ENCODE measurements at regions not wholly inside any gene's neighbourhood (a gene's known extent, or its start where the extent isn't known, plus 50 kb on each side); places are given as distances from the start of the nearest gene placed in this dataset.

GRCh38 chr10:128877141-128877540 lies 589.9 kb upstream of the MGMT start:
- H3K4me1 ChIP-seq (ENCODE audit: control insufficient read depth in 2 of 2, insufficient read depth in 2 of 2, low read length in 2 of 2), result no peaks in the 10 kb centered on the region
- H3K27ac ChIP-seq (ENCODE audit: low read depth in 1 of 2, low read length in 1 of 2), result no peak overlapping the region
- no peaks in the 10 kb centered on the region for H3K36me3 ChIP-seq (ENCODE audit: control insufficient read depth in 2 of 2, insufficient read depth in 2 of 2, low read length in 1 of 2)
- DNase-seq (ENCODE audit: low read depth in 6 of 9, low spot score in 9 of 9), result no peak
- H3K27me3 ChIP-seq (ENCODE audit: control insufficient read depth in 2 of 2, insufficient read depth in 1 of 2, low read length in 1 of 2), result no peaks in the 10 kb centered on the region
- H3K4me3 ChIP-seq (ENCODE audit: low read length in 2 of 2), result no peak overlapping the region
- WGBS, result 89% methylated on average over 10 of the region's 10 CpGs
- no peaks in the 10 kb centered on the region for H3K9me3 ChIP-seq (ENCODE audit: control insufficient read depth in 2 of 2, insufficient read depth in 1 of 2, low read length in 1 of 2)

GRCh38 chr10:128877936-128878335 lies 589.1 kb upstream of the MGMT start:
- Histone ChIP-seq H3K9me3 (ENCODE audit: control insufficient read depth in 2 of 2, insufficient read depth in 1 of 2, low read length in 1 of 2) (no peaks in the 10 kb centered on the region), H3K27me3 (ENCODE audit: control insufficient read depth in 2 of 2, insufficient read depth in 1 of 2, low read length in 1 of 2) (no peaks in the 10 kb centered on the region), H3K36me3 (ENCODE audit: control insufficient read depth in 2 of 2, insufficient read depth in 2 of 2, low read length in 1 of 2) (no peaks in the 10 kb centered on the region), H3K27ac (ENCODE audit: low read depth in 1 of 2, low read length in 1 of 2) (no peak overlapping the region), H3K4me3 (ENCODE audit: low read length in 2 of 2) (no peak overlapping the region), H3K4me1 (ENCODE audit: control insufficient read depth in 2 of 2, insufficient read depth in 2 of 2, low read length in 2 of 2) (no peaks in the 10 kb centered on the region)
- 97% methylated on average over 7 of the region's 7 CpGs for WGBS
- DNase-seq (ENCODE audit: low read depth in 6 of 9, low spot score in 9 of 9), result no peak

- 69% methylated on average over 3 of the region's 3 CpGs for WGBS
Observed at GRCh38 chr10:128879030-128879429, 588.0 kb upstream of the MGMT start.

GRCh38 chr10:128879441-128880140 lies 587.5 kb upstream of the MGMT start:
- Histone ChIP-seq H3K27me3 (ENCODE audit: control insufficient read depth in 2 of 2, insufficient read depth in 1 of 2, low read length in 1 of 2) (no peaks in the 10 kb centered on the region), H3K4me3 (ENCODE audit: low read length in 2 of 2) (no peak overlapping the region), H3K9me3 (ENCODE audit: control insufficient read depth in 2 of 2, insufficient read depth in 1 of 2, low read length in 1 of 2) (no peaks in the 10 kb centered on the region), H3K4me1 (ENCODE audit: control insufficient read depth in 2 of 2, insufficient read depth in 2 of 2, low read length in 2 of 2) (no peaks in the 10 kb centered on the region), H3K36me3 (ENCODE audit: control insufficient read depth in 2 of 2, insufficient read depth in 2 of 2, low read length in 1 of 2) (no peaks in the 10 kb centered on the region), H3K27ac (ENCODE audit: low read depth in 1 of 2, low read length in 1 of 2) (no peak overlapping the region)
- no peak for DNase-seq (ENCODE audit: low read depth in 6 of 9, low spot score in 9 of 9)
- WGBS, result 92% methylated on average over 4 of the region's 4 CpGs

More at GRCh38 chr10:128879030-128879429, 588.0 kb upstream of the MGMT start:
- Histone ChIP-seq H3K4me3 (ENCODE audit: low read length in 2 of 2) (no peak overlapping the region), H3K4me1 (ENCODE audit: control insufficient read depth in 2 of 2, insufficient read depth in 2 of 2, low read length in 2 of 2) (no peaks in the 10 kb centered on the region), H3K27me3 (ENCODE audit: control insufficient read depth in 2 of 2, insufficient read depth in 1 of 2, low read length in 1 of 2) (no peaks in the 10 kb centered on the region), H3K36me3 (ENCODE audit: control insufficient read depth in 2 of 2, insufficient read depth in 2 of 2, low read length in 1 of 2) (no peaks in the 10 kb centered on the region), H3K9me3 (ENCODE audit: control insufficient read depth in 2 of 2, insufficient read depth in 1 of 2, low read length in 1 of 2) (no peaks in the 10 kb centered on the region), H3K27ac (ENCODE audit: low read depth in 1 of 2, low read length in 1 of 2) (no peak overlapping the region)
- no peak for DNase-seq (ENCODE audit: low read depth in 6 of 9, low spot score in 9 of 9)

GRCh38 chr10:128880159-128880725 lies 586.8 kb upstream of the MGMT start:
- no peak overlapping the region for H3K27ac ChIP-seq (ENCODE audit: low read depth in 1 of 2, low read length in 1 of 2)
- H3K27me3 ChIP-seq (ENCODE audit: control insufficient read depth in 2 of 2, insufficient read depth in 1 of 2, low read length in 1 of 2), result no peaks in the 10 kb centered on the region
- no peak for DNase-seq (ENCODE audit: low read depth in 6 of 9, low spot score in 9 of 9)
- no peaks in the 10 kb centered on the region for H3K4me1 ChIP-seq (ENCODE audit: control insufficient read depth in 2 of 2, insufficient read depth in 2 of 2, low read length in 2 of 2)
- H3K4me3 ChIP-seq (ENCODE audit: low read length in 2 of 2), result no peak overlapping the region
- no peaks in the 10 kb centered on the region for H3K9me3 ChIP-seq (ENCODE audit: control insufficient read depth in 2 of 2, insufficient read depth in 1 of 2, low read length in 1 of 2)
- no peaks in the 10 kb centered on the region for H3K36me3 ChIP-seq (ENCODE audit: control insufficient read depth in 2 of 2, insufficient read depth in 2 of 2, low read length in 1 of 2)
- WGBS, result 87% methylated on average over 4 of the region's 4 CpGs

- Histone ChIP-seq H3K4me3 (ENCODE audit: low read length in 2 of 2) (no peak overlapping the region), H3K9me3 (ENCODE audit: control insufficient read depth in 2 of 2, insufficient read depth in 1 of 2, low read length in 1 of 2) (no peaks in the 10 kb centered on the region), H3K36me3 (ENCODE audit: control insufficient read depth in 2 of 2, insufficient read depth in 2 of 2, low read length in 1 of 2) (no peaks in the 10 kb centered on the region), H3K4me1 (ENCODE audit: control insufficient read depth in 2 of 2, insufficient read depth in 2 of 2, low read length in 2 of 2) (no peaks in the 10 kb centered on the region), H3K27me3 (ENCODE audit: control insufficient read depth in 2 of 2, insufficient read depth in 1 of 2, low read length in 1 of 2) (no peaks in the 10 kb centered on the region), H3K27ac (ENCODE audit: low read depth in 1 of 2, low read length in 1 of 2) (no peak overlapping the region)
- no peak for DNase-seq (ENCODE audit: low read depth in 6 of 9, low spot score in 9 of 9)
- WGBS, result 88% methylated on average over 3 of the region's 3 CpGs
Observed at GRCh38 chr10:128881086-128881485, 586.0 kb upstream of the MGMT start.

- no peaks in the 10 kb centered on the region for H3K9me3 ChIP-seq (ENCODE audit: control insufficient read depth in 2 of 2, insufficient read depth in 1 of 2, low read length in 1 of 2)
- no peak overlapping the region for H3K4me3 ChIP-seq (ENCODE audit: low read length in 2 of 2)
- DNase-seq (ENCODE audit: low read depth in 6 of 9, low spot score in 9 of 9), result no peak
- no peak overlapping the region for H3K27ac ChIP-seq (ENCODE audit: low read depth in 1 of 2, low read length in 1 of 2)
- H3K36me3 ChIP-seq (ENCODE audit: control insufficient read depth in 2 of 2, insufficient read depth in 2 of 2, low read length in 1 of 2), result no peaks in the 10 kb centered on the region
- WGBS, result 86% methylated on average over 13 of the region's 13 CpGs
- no peaks in the 10 kb centered on the region for H3K27me3 ChIP-seq (ENCODE audit: control insufficient read depth in 2 of 2, insufficient read depth in 1 of 2, low read length in 1 of 2)
- no peaks in the 10 kb centered on the region for H3K4me1 ChIP-seq (ENCODE audit: control insufficient read depth in 2 of 2, insufficient read depth in 2 of 2, low read length in 2 of 2)
Observed at GRCh38 chr10:128883231-128884032, 583.6 kb upstream of the MGMT start.

GRCh38 chr10:128884033-128884425 lies 583.0 kb upstream of the MGMT start:
- DNase-seq (ENCODE audit: low read depth in 6 of 9, low spot score in 9 of 9), result no peak
- no peaks in the 10 kb centered on the region for H3K4me1 ChIP-seq (ENCODE audit: control insufficient read depth in 2 of 2, insufficient read depth in 2 of 2, low read length in 2 of 2)
- no peak overlapping the region for H3K27ac ChIP-seq (ENCODE audit: low read depth in 1 of 2, low read length in 1 of 2)
- H3K4me3 ChIP-seq (ENCODE audit: low read length in 2 of 2), result no peak overlapping the region
- 86% methylated on average over 7 of the region's 7 CpGs for WGBS
- H3K27me3 ChIP-seq (ENCODE audit: control insufficient read depth in 2 of 2, insufficient read depth in 1 of 2, low read length in 1 of 2), result no peaks in the 10 kb centered on the region
- H3K36me3 ChIP-seq (ENCODE audit: control insufficient read depth in 2 of 2, insufficient read depth in 2 of 2, low read length in 1 of 2), result no peaks in the 10 kb centered on the region
- no peaks in the 10 kb centered on the region for H3K9me3 ChIP-seq (ENCODE audit: control insufficient read depth in 2 of 2, insufficient read depth in 1 of 2, low read length in 1 of 2)

GRCh38 chr10:128884496-128885072 lies 582.5 kb upstream of the MGMT start:
- DNase-seq (ENCODE audit: low read depth in 6 of 9, low spot score in 9 of 9), result no peak
- H3K36me3 ChIP-seq (ENCODE audit: control insufficient read depth in 2 of 2, insufficient read depth in 2 of 2, low read length in 1 of 2), result no peaks in the 10 kb centered on the region
- no peak overlapping the region for H3K27ac ChIP-seq (ENCODE audit: low read depth in 1 of 2, low read length in 1 of 2)
- no peaks in the 10 kb centered on the region for H3K4me1 ChIP-seq (ENCODE audit: control insufficient read depth in 2 of 2, insufficient read depth in 2 of 2, low read length in 2 of 2)
- WGBS, result 91% methylated on average over 6 of the region's 6 CpGs
- no peaks in the 10 kb centered on the region for H3K27me3 ChIP-seq (ENCODE audit: control insufficient read depth in 2 of 2, insufficient read depth in 1 of 2, low read length in 1 of 2)
- no peak overlapping the region for H3K4me3 ChIP-seq (ENCODE audit: low read length in 2 of 2)
- H3K9me3 ChIP-seq (ENCODE audit: control insufficient read depth in 2 of 2, insufficient read depth in 1 of 2, low read length in 1 of 2), result no peaks in the 10 kb centered on the region

Data from thymus (tissue), 11 donors.